GM19328 (cell line): ENCODE measurements at regions not wholly inside any gene's neighbourhood (a gene's known extent, or its start where the extent isn't known, plus 50 kb on each side); places are given as distances from the start of the nearest gene placed in this dataset.
"Not testable (repeated sequence)": the region's sequence is repeated elsewhere in the genome, so short reads cannot be mapped to it uniquely, and the experiment has no call there.

Source experiments
- ATAC-seq: cut with Tn5 transposase; IDR thresholded peaks from one replicate; pipeline ENCODE4 v1.9.1; 2021; ENCODE audit warnings: mild to moderate bottlenecking, moderate library complexity; ENCODE audit not compliant: unreplicated experiment

DNA sequence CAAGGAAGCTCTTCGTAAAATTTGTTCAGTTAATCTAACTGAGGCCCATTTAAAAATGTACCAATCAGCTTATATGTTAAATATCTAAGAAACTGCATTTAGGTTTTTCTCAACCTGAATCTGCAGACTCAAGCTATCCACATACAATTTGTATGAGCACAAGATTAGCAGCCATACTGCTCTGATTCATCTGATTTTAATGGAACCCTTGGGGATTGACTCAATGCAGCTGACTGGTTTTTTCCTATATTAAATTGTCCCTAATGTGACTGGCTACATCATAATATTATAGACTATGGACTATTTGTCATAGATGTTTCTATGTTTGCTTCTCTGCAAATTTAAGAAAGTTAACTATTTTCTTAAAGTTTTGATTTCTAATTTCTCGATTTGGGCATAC is 451.0 kb upstream of the TUSC1 start:
- no peak for ATAC-seq

DNA sequence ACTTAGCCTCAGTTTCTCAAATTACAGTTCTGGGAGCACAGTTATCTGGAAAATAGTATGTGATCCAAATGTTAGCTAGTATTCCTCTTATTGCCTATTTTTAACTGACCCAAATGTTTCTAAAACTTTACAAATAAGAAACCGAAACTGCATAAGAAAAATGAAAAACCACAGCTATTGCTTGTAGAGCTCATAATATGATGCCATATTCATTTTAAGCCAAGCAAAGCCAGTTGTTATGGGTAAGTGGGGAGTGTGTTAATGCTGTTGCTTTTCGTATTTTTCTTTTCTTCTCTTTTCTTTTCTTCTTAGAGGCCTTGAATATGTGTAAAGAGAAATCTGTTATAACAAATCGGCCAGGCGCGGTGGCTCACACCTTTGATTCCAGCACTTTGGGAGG is 447.4 kb upstream of the TUSC1 start:
- ATAC-seq = no peak

DNA sequence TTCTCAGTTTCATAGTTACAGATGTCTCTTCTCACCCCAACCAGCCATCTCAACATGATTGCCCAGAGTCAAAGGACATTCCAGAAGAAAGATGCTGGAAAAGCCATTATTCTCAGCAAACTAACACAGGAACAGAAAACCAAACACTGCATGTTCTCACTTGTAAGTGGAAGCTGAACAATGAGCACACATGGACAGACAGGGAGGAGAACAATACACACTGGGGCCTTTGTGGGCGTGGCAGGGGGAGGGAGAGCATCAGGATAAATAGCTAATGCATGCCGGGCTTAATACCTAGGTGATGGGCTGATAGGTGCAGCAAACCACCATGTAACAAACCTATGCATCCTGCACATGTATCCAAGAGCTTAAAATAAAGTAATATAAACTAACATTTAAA is 437.8 kb upstream of the TUSC1 start:
- ATAC-seq = not testable (repeated sequence)

DNA sequence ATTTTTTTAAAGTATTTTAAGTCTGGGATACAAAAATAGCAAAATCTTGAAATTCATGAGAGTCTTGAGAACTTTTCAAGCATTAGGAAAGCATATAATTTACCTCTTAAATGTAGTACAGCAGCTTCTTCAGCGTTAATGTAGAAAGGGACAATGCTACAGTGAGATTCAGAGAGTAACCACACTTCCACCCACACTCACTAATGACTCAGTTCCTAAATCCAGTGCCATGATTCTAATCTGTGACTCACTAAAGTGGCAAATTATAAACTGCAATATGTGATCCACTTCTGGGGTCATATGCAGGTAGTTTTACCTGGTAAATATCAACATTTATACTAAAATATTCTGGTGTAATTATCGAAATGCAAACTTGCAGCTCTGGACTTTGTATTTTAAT is 434.5 kb upstream of the TUSC1 start:
- no peak for ATAC-seq

DNA sequence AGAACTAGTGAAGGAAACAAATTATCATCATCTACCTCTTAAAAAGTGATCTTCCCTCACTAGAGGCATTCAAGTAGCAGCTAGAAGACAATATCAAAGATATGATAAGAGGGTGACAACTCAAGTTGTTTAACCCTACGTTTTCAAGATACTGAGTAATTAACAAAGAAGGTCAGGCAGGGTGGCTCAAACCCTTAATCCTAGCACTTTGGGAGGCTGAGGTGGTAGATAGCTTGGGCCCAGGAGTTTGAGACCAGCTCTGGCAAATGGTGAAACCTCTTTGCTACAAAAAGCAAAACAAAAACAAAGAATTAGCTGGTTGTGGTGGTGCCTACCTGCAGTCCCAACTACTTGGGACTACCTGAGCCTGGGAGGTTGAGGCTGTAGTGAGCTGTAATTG is 408.2 kb upstream of the TUSC1 start:
- no peak for ATAC-seq

DNA sequence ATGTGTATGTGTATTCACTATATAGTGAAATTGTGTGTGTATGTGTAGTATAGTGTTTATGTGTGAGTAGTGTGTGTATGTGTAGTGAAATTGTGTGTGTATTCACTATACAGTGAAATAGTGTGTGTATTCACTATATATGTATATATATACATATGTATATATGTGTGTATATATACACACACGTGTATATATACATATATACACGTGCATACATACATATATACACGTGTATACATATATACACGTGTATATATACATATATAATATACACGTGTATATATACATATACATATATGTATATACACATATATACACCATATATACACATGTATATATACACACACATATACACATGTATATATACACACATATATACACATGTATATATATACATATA is 403.6 kb upstream of the TUSC1 start:
- no peak for ATAC-seq

DNA sequence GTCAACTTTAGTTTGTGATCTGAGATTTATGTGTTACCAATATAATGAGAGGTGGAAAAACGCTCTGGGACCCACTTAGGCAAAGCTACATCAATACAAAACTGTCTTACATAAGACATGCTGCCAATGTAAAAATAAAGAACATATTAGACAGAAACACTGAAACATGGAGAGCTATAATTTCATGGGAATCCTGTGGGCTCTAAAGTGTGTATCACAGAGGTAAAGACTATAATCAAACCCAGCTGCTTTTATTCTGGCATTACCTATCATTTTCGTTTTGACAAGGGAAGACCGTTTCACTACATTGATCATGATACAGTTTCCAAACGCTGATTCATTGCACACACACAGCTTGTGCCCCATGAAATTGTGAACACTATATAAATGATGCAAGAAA is 400.5 kb upstream of the TUSC1 start:
- ATAC-seq = no peak

DNA sequence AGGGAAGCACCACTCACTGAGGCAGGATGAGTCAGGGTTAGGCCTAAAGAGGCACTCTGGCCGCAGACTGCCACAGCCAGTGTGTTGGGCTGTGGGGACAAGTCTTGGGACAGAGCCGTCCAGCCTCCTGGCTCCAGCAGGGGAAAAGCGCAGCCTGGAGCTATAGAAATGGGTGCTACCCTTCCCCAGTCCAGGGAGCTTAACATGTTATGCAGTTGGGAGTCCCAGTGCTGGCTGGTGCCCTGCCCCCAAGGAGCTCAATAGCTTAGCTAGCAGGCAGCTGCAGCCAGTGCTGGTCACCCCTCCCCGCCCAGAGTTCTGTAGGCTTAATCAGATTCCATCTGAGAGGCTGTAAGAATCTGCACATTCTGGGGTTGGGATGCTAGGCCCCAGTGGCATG is 399.6 kb upstream of the TUSC1 start:
- ATAC-seq = no peak

DNA sequence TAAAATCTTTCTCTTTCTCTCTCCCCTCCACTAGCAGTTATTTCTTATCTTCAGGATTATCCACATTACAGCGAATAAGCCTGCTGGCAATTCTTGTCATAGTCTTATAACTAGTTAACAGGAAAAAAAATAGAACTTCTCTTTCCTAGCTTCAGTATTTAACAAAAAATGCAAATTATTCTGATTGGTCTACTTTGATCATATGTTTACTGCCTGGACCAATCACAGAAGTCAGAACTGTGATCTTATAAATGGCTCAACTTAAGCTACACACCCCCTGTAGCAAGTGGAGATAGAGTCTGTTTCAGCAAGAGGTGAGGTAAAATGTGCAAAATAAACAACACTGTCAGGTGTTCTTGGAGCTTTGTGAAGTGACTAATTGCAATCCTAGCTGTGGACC is 389.4 kb upstream of the TUSC1 start:
- no peak for ATAC-seq

DNA sequence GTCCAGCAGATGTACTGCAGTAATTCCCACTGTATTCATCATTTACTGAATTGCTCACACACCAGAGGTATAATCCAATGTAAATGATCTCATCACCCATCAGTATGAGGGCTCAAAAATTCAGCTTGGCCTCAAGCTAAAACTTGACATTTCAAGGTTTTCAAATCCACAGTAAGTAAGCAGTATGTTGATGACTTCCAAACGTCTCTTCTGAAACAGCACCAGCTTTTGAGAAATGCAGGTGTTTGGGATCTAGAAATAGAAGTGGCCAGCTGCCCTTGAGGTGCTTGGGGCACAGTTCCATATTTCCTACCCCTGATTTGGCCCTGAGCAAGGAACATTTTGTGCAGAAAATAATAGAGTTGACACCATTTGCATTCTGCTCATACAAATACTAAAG is 388.0 kb upstream of the TUSC1 start:
- no peak for ATAC-seq

DNA sequence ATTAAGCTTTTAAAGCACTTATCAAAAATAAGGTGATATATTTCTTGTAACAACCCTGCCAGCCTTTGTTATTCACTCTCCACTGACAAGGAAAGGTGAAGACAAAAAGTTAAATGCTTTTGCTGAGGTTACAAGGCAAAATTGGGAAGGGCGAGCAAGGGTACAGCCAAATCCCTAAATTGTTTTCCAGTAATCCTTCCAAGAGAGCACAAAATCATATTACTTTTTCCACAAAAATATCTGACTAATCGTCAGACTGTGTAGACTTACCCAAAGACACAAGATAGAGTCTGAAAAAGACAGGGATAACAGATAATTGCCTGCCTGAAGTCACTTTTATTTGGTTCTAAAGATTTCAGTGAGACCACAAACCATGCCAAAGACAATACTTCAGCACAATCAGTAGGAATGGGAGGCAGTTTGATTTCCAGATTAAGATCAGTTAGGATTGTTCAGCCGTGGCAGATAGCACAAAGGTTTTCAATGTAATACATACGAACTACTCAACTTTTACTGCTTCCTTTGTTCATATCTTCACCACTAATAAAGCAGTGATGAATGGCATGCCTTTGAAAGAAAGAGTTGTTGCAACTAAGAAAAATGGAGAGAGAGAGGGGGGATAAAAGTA is 383.8 kb upstream of the TUSC1 start:
- no peak for ATAC-seq

DNA sequence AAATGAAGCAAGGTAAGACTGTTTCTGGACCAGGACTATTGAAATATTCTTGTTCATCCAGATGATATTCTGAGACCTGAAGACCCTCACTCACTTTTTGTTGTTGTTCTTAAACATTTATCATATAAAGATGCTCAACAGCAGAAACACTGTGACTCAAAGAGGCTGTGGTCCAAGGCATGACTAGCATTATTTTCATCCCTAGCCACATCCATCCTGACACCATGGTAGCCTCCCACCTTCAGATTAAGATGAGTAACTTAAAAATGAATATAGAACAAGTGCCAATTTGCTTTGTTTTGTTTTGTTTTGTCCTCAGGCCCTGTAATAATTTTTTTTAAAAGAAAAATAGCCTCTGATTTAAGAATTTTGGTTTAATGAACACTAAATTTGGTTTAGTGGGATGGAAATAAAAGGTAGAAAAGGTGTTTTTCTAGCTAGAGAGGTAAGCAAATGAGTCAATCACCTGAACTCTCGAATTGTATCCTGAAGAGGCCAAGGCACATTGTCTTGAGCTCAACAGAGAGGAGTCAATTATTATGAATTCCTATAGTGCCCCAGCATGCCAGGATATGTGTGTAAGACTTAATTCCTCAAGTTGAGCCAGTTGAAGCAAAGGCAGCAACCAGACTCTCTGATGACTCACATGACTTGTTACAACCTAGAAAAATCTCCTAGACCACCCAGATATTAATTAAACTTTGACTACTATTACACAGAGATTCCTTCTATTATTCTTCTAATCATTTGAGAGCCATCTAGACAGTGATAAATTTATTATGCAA is 380.1 kb upstream of the TUSC1 start:
- no peak for ATAC-seq

DNA sequence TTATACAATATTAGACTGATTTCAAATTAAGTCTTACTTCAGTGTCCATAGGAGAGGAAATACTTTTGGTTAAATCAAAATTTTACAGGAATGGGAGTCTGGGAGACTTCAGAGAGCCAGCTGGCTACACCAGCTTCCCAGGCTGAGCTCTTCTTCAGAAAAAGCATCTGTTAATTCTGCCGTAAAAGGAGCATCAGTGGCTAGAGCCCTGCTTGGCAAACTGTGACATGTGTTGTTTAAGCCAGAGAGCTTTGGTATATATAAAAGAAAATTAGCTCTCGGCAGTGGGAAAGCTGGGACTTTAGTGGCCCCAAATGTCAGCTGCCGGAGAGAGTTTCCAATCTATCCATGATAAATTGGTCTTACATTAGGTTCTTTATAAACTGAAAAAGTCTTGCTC is 378.8 kb upstream of the TUSC1 start:
- ATAC-seq = no peak

DNA sequence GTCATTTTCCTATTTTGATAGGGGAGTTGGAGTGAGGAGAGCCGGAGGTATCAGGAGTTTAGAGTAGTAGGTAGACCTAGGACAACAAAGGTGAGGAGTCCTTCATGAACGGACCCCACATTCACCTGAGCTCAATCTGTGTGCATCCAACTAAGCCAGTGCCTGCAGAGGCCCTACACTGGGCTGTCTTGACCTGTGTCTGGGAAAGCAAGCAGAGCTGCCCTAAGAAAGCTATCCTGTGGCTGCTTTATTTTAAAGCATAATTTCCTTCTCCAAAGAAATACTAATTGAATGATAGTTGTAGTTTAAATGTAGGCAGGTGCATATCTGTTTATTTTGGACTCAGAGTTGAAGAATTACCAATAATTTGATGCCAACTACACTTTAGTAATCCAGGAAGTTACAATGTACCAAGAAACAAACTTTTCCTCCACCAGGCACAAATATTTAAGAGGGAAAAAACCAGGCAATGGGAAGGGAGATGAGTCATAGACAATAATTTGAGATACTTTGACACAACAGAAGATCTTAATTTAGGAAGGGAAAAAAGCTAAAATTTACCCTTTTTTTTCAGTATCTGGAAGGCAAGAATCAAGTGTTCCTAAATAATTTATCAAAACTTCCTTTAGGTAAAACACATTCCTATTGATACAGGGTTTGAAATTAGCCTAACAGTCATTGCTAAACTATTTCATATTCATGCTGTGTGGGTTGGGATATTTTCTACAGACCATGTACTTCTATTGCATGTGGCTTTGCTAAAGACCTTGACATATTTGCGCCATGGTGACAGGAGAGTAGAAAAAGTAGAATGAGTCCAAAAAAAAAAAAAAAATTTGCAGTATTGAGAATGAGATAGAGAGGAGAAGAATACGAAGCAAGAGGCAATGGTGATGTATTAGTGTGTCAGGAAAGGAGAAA is 376.6 kb upstream of the TUSC1 start:
- ATAC-seq = no peak

DNA sequence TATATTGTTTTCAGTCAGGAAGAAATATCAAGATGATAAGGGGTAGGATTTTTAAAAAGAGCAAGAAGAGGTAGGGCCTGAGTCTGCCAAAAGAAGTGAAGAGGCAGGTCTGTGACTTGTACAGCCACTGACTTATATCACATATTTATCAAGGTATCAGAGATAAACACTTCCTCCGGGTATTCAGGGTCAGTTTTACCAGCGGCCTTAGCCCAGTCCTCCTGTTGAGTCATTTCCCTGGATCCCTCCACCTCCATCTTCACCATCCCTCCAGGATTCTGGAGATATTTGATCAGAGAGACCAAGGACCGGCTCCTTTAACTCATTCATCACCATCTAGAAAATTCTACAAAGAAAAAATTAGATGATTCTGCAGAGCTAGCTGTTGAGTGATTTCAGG is 375.7 kb upstream of the TUSC1 start:
- ATAC-seq = no peak

DNA sequence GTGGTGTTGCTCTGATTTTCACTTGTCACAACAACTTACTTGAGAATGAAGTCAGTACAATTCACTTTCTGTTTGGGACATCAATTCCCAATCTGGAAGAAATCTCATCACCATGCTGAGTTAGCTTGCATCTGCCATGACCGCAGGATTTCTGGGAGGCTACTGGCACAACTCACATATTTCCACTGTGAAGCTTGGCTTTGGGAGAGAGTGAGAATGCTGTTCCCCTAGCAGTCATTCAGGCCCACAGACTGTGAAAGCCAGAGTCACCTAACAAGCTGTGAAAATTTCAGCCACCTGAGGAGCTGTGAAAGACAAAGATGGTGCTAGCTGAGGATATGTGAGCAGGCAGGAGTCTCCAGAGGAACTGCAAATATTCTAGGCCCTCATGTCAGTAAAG is 365.2 kb upstream of the TUSC1 start:
- no peak for ATAC-seq

DNA sequence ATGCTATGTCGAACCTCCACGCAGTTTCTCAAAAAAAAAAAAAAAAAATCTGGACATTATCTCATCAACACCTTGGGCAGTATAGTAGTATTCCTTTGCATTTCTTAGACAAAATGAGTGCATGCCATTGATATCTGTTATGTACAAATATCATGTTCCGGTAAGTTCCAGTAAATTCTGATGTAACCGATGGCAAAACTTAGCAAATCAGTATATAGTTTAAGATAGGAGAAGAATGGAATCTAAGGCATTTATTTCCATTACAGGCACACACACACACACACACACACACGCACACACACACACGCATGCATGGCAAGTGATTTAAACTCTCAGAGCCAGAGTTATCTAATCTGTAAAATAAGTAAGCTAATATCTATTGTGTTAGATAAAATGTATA is 356.5 kb upstream of the TUSC1 start:
- no peak for ATAC-seq

DNA sequence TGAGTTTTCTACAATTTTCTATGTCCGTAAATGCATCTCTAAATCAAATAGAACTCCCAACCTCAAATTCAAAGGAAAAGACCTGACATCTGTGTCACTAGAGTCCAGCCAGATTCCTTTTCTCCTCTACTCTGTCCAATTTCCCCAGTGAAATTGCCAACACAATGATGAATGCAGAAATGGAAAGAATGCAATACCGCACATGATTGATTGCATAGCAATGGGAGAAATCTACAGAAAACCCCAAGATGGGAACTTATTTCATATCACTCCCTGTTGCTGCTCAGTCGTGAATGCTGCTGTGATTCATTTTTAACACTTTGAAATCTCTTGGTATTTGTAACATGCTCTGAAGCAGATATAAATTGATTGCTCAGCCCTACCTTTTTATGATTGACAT is 355.1 kb upstream of the TUSC1 start:
- ATAC-seq = no peak

DNA sequence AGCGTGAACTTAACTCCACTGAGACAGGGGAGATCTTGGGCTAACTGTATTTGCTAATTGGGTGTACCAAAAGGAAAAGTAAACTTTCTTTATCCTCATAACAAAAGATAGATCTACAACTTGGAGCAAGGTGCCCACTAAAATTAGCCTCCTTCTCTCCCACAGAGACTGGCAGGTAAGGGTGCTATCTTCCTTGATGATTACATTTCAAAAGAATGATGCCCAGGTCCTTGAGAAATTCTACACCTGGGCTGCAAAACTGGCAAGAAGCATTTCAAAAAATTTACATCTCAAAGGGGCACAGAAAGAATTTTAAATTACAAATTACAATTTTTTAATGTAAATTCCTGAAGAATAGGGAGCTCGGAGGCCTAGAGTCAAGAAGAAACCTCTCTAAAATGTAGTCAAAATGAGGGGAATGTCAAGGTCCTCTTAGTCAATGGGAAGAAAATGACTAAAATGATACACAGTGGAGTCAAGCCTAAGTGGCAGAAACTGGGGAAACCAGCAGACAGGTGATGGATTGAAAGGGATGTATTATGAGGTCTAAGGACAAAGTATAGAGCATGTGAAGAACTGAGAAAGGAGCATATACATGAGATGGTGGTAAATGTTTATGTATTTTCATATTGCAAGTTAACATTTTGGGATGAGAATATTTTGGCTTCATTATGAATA is 348.3 kb upstream of the TUSC1 start:
- ATAC-seq = no peak

DNA sequence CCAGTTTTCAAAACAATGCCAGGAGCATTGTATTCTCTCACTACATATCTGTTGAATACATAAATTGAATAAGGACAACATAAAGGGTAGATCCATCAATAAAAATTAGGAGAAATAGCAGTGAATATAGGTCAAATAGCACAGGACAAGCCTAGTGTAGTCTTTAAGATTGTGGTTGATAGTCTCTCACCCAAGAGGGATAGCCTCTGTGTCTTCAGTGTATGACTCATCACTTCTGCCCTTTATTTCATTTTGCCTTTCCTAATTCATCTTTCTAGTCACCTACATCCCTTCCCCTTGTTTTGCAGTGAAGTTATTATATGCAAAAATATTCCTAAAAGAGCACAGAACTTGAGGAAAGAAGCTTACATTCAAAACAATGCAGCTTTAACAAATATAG is 335.0 kb upstream of the TUSC1 start:
- ATAC-seq = no peak

DNA sequence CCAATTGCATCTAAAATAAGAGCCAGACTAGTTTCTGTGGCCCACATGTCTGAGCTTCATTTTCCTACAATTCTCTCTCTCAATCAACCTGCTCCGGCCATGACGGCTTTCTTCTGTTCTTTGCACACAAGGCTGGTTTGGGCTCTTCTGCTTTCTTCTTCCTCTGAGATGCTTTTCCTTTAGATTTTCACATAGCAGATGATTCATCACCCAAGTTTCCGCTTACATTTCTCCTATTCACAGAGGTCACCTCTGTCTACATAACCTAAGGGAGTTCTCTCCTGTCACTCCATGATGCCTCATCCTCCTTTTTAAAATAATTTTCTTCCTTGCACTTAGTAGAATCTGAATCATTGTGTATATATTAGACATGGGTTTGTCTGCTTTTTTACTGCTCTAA is 334.6 kb upstream of the TUSC1 start:
- ATAC-seq = no peak
